ENCODE measurements at regions not wholly inside any gene's neighbourhood (a gene's known extent, or its start where the extent isn't known, plus 50 kb on each side); places are given as distances from the start of the nearest gene placed in this dataset.

- no peak for DNase-seq
- no peaks in the 10 kb centered on the region for H3K36me3 ChIP-seq (ENCODE audit: control insufficient read depth, insufficient read depth, low read length)
- dilution Hi-C loops (cut with HindIII; ENCODE audit: low sequenced_read_pairs, unreplicated experiment): no loop called here
- in situ Hi-C loops (cut with MboI; ENCODE audit: low sequenced_read_pairs): no loop called here
- no peak overlapping the region for H2BK20ac ChIP-seq (ENCODE audit: low read depth, low read length)
- no peaks in the 10 kb centered on the region for H3K9me1 ChIP-seq (ENCODE audit: insufficient read depth, low read length)
- no peaks in the 10 kb centered on the region for H3K9me3 ChIP-seq (ENCODE audit: control insufficient read depth, insufficient read depth, low read length)
- no peak overlapping the region for H3K4me2 ChIP-seq (ENCODE audit: low read depth, low read length)
- no peak overlapping the region for H2AK9ac ChIP-seq (replicated peaks; ENCODE audit: low read depth, low read length, poor library complexity)
- no peak overlapping the region for H4K5ac ChIP-seq (ENCODE audit: low read depth, low read length)
- no peaks in the 10 kb centered on the region for H4K20me1 ChIP-seq (ENCODE audit: insufficient read depth, low read length)
- ChIA-PET CTCF (no interaction called here), POLR2A (ENCODE audit: unreplicated experiment) (no interaction called here)
- no peak overlapping the region for H2AFZ ChIP-seq (replicated peaks; ENCODE audit: low read length, poor library complexity)
- intact Hi-C loops (cut with micrococcal nuclease): no loop called here
- H3K4me1 ChIP-seq (ENCODE audit: control insufficient read depth, insufficient read depth, low read length): no peaks in the 10 kb centered on the region
- no peak overlapping the region for H3K4me3 ChIP-seq (ENCODE audit: insufficient read depth, low read depth, low read length)
- H3K27ac ChIP-seq (ENCODE audit: insufficient read depth, low read length): no peak overlapping the region
- ATAC-seq (ENCODE audit: low read depth): no peak
- no peak overlapping the region for H3K56ac ChIP-seq (ENCODE audit: extremely low read depth, insufficient read depth, low read length)
- H3K27me3 ChIP-seq (ENCODE audit: control insufficient read depth, insufficient read depth, low read length): no peaks in the 10 kb centered on the region
- no peak overlapping the region for H2BK15ac ChIP-seq (ENCODE audit: low read depth, low read length)
- H3K23ac ChIP-seq (ENCODE audit: low read depth, low read length): no peak overlapping the region
- H3K9ac ChIP-seq (ENCODE audit: low read depth, low read length): no peak overlapping the region
- no peak overlapping the region for H3K14ac ChIP-seq (replicated peaks; ENCODE audit: low read depth, low read length)
- no peak for TF ChIP-seq USF2 (IDR thresholded peaks at IDR 0.05; ENCODE audit: low read depth, low read length)
- TF ChIP-seq, protein P1, sequence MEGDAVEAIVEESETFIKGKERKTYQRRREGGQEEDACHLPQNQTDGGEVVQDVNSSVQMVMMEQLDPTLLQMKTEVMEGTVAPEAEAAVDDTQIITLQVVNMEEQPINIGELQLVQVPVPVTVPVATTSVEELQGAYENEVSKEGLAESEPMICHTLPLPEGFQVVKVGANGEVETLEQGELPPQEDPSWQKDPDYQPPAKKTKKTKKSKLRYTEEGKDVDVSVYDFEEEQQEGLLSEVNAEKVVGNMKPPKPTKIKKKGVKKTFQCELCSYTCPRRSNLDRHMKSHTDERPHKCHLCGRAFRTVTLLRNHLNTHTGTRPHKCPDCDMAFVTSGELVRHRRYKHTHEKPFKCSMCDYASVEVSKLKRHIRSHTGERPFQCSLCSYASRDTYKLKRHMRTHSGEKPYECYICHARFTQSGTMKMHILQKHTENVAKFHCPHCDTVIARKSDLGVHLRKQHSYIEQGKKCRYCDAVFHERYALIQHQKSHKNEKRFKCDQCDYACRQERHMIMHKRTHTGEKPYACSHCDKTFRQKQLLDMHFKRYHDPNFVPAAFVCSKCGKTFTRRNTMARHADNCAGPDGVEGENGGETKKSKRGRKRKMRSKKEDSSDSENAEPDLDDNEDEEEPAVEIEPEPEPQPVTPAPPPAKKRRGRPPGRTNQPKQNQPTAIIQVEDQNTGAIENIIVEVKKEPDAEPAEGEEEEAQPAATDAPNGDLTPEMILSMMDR (conservative IDR thresholded peaks at IDR 0.05; ENCODE audit: low read depth, low read length): no peak
- no peak for TF ChIP-seq MAZ (IDR thresholded peaks at IDR 0.05; ENCODE audit: borderline replicate concordance, low read depth, low read length)
- TF ChIP-seq NFE2L2 (IDR thresholded peaks at IDR 0.05; ENCODE audit: low read depth, low read length): no peak
- TF ChIP-seq MAFK (IDR thresholded peaks at IDR 0.05; ENCODE audit: low read depth, low read length): no peak
- no peak for TF ChIP-seq SMC3 (IDR thresholded peaks at IDR 0.05; ENCODE audit: low read depth, low read length)
- TF ChIP-seq CEBPB (IDR thresholded peaks at IDR 0.05; ENCODE audit: low read depth, low read length): no peak
- no peak for TF ChIP-seq RCOR1 (IDR thresholded peaks at IDR 0.05; ENCODE audit: insufficient replicate concordance, low read length)
- no peak for TF ChIP-seq CHD1 (IDR thresholded peaks at IDR 0.05; ENCODE audit: low read depth, low read length)
- no peak for TF ChIP-seq RFX5 (IDR thresholded peaks at IDR 0.05; ENCODE audit: low read depth, low read length)
- no peak for TF ChIP-seq BHLHE40 (IDR thresholded peaks at IDR 0.05; ENCODE audit: low read depth, low read length)
- no peak for TF ChIP-seq POLR2A (IDR thresholded peaks at IDR 0.05; ENCODE audit: low read depth, low read length)
- TF ChIP-seq, protein P2, sequence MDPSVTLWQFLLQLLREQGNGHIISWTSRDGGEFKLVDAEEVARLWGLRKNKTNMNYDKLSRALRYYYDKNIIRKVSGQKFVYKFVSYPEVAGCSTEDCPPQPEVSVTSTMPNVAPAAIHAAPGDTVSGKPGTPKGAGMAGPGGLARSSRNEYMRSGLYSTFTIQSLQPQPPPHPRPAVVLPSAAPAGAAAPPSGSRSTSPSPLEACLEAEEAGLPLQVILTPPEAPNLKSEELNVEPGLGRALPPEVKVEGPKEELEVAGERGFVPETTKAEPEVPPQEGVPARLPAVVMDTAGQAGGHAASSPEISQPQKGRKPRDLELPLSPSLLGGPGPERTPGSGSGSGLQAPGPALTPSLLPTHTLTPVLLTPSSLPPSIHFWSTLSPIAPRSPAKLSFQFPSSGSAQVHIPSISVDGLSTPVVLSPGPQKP (IDR thresholded peaks at IDR 0.05; ENCODE audit: borderline replicate concordance, low read depth, low read length): no peak
- no peak for TF ChIP-seq RAD21 (IDR thresholded peaks at IDR 0.05; ENCODE audit: low read length)
- no peak overlapping the region for H4K8ac ChIP-seq (ENCODE audit: low read depth in 2 of 2, low read length in 2 of 2)
- H4K91ac ChIP-seq (ENCODE audit: insufficient read depth, low read depth, low read length): no peak overlapping the region
- no peak overlapping the region for H2BK5ac ChIP-seq (ENCODE audit: low read depth, low read length, poor library complexity, severe bottlenecking)
- H2BK120ac ChIP-seq (ENCODE audit: low read depth, low read length): no peak overlapping the region
- no TSS peak for BruUV-seq (replicated peaks)
- no peak overlapping the region for H2AK5ac ChIP-seq (ENCODE audit: low read depth, low read length)
- no peak overlapping the region for H3K4ac ChIP-seq (ENCODE audit: low read depth, low read length)
- no peak overlapping the region for H3K18ac ChIP-seq (ENCODE audit: low read depth, low read length)
- H3K79me1 ChIP-seq (ENCODE audit: low read depth in 1 of 2, low read length in 2 of 2): no peaks in the 10 kb centered on the region
- 44% methylated on average over 1 of the region's 4 CpGs; no CpG with 5 or more reads in 1 of the 2 experiments for WGBS, 2 experiments (ENCODE audit: extremely low coverage in 2 of 2, insufficient read length in 1 of 2)
Measured at GRCh38 chr3:67290438-67290837, 292.3 kb downstream of the KBTBD8 start.
